Transverse colon (tissue), 3 donors: ENCODE measurements at regions not wholly inside any gene's neighbourhood (a gene's known extent, or its start where the extent isn't known, plus 50 kb on each side); places are given as distances from the start of the nearest gene placed in this dataset.

Experiments
- POLR2A ChIP-seq: fragments of 450-650 bp; IDR thresholded peaks from one replicate; pipeline ENCODE4 v1.6.1; 2016; ENCODE audit warnings: antibody characterized with exemption, mild to moderate bottlenecking, moderate library complexity
- TF ChIP-seq, protein P1 (sequence below), 5 experiments: fragments of 200-600 bp in 3 of 5; fragments of 450-650 bp in 2 of 5; sonication (generic) in 3 of 5; IDR thresholded peaks; 1 replicate in 2 of 5; 2 replicates in 3 of 5; pipeline ENCODE4 v1.5.1; 2016 to 2017; ENCODE audit warnings: antibody characterized with exemption in 5 of 5, inconsistent platforms in 3 of 5, mild to moderate bottlenecking in 2 of 5, moderate library complexity in 1 of 5

DNA sequence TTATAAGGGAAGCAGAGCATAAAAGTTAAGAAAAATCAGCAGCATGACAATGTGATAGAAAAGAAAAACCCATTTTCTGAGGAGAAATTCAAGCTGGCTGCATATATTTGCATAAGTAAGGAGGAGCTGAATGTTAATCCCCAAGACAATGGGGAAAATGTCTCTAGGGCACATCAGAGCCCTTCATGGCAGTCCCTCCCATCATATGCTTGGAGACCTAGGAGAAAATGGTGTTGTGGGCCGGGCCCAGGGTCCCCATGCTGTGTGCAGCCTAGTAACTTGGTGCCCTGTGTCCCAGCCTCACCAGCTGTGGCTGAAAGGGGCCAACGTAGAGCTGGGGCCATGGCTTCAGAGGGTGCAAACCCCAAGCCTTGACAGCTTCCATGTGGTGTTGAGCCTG lies 100.6 kb upstream of the PLPPR4 start:
- TF ChIP-seq POLR2A = no peak
- TF ChIP-seq, protein P1, sequence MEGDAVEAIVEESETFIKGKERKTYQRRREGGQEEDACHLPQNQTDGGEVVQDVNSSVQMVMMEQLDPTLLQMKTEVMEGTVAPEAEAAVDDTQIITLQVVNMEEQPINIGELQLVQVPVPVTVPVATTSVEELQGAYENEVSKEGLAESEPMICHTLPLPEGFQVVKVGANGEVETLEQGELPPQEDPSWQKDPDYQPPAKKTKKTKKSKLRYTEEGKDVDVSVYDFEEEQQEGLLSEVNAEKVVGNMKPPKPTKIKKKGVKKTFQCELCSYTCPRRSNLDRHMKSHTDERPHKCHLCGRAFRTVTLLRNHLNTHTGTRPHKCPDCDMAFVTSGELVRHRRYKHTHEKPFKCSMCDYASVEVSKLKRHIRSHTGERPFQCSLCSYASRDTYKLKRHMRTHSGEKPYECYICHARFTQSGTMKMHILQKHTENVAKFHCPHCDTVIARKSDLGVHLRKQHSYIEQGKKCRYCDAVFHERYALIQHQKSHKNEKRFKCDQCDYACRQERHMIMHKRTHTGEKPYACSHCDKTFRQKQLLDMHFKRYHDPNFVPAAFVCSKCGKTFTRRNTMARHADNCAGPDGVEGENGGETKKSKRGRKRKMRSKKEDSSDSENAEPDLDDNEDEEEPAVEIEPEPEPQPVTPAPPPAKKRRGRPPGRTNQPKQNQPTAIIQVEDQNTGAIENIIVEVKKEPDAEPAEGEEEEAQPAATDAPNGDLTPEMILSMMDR (IDR thresholded peaks at IDR 0.05) = no peak
